ENCODE measurements at regions not wholly inside any gene's neighbourhood (a gene's known extent, or its start where the extent isn't known, plus 50 kb on each side); places are given as distances from the start of the nearest gene placed in this dataset.

- TF ChIP-seq POLR2A (IDR thresholded peaks at IDR 0.05; ENCODE audit: low read depth, low read length), result no peak
- no peak for TF ChIP-seq POLR2AphosphoS5 (IDR thresholded peaks at IDR 0.05; ENCODE audit: low read depth, low read length)
Measured at GRCh38 chr5:68432682-68433081, 217.1 kb downstream of the PIK3R1 start.

Measured in GM12892 (cell line).